ENCODE measurements at regions not wholly inside any gene's neighbourhood (a gene's known extent, or its start where the extent isn't known, plus 50 kb on each side); places are given as distances from the start of the nearest gene placed in this dataset.

- TF ChIP-seq, protein P1, sequence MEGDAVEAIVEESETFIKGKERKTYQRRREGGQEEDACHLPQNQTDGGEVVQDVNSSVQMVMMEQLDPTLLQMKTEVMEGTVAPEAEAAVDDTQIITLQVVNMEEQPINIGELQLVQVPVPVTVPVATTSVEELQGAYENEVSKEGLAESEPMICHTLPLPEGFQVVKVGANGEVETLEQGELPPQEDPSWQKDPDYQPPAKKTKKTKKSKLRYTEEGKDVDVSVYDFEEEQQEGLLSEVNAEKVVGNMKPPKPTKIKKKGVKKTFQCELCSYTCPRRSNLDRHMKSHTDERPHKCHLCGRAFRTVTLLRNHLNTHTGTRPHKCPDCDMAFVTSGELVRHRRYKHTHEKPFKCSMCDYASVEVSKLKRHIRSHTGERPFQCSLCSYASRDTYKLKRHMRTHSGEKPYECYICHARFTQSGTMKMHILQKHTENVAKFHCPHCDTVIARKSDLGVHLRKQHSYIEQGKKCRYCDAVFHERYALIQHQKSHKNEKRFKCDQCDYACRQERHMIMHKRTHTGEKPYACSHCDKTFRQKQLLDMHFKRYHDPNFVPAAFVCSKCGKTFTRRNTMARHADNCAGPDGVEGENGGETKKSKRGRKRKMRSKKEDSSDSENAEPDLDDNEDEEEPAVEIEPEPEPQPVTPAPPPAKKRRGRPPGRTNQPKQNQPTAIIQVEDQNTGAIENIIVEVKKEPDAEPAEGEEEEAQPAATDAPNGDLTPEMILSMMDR (IDR thresholded peaks at IDR 0.05; ENCODE audit: low read length), result no peak
- no peak for TF ChIP-seq EZH2 (IDR thresholded peaks at IDR 0.05; ENCODE audit: borderline replicate concordance, low read length)
Observed at GRCh38 chr9:6067426-6067825, 52.0 kb upstream of the RANBP6 start.
